CD4-positive, alpha-beta T cell treated with Interferon gamma for 1 hour (primary cell): ENCODE measurements at regions not wholly inside any gene's neighbourhood (a gene's known extent, or its start where the extent isn't known, plus 50 kb on each side); places are given as distances from the start of the nearest gene placed in this dataset.

Experiments used
- DNase-seq: peaks from one replicate; pipeline ENCODE4 v3.0.0-alpha.2; 2020

GRCh38 chr2:215528555-215528954 is 92.7 kb upstream of the FN1 start:
- DNase-seq = no peak

- DNase-seq = no peak
Measured at GRCh38 chr2:215527736-215528135, 91.9 kb upstream of the FN1 start.

- DNase-seq = no peak
Measured at GRCh38 chr2:215526341-215526740, 90.5 kb upstream of the FN1 start.

DNA sequence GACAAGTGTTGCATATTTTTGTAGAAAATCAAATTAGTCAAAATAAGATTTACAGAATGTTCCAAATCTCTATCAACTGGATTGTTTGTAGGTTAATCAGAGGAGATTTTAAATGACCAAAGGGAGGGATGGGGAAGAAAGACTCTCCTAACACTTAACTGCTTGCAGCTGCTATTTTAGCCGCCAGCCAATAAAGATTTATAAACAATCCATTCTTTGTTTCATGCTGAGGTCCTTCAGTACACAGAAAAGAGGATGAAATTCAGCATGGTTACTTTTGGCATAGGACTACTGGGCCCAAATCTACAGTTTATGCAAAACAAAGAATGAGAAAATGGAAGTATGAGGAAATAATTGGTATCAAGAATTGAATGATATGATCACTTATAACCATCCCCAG is 86.4 kb upstream of the FN1 start:
- no peak for DNase-seq

DNA sequence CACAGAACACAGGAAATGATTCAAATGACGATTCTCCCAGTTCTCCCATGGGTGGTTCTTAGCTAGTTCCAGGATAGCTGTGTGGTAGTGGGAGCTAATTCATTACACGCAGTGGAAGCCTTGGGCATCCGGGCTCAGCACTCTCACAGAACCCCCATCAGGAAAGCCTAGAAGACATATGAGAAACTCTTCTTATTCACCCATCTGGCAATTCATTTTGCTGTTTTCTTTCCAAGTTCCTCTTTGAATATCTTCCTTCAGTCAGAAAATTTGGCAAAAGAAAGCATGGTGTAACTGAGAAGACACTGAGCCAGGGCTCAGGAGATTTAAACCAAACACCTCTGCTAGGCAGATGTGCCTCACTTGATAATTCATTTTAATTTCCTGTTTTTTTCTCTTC is 85.2 kb upstream of the FN1 start:
- no peak for DNase-seq

- DNase-seq = no peak
Measured at GRCh38 chr2:215517391-215517790, 81.5 kb upstream of the FN1 start.

- no peak for DNase-seq
Measured at GRCh38 chr2:215514516-215514915, 78.6 kb upstream of the FN1 start.

GRCh38 chr2:215511454-215512346 is 75.8 kb upstream of the FN1 start:
- DNase-seq = no peak

DNA sequence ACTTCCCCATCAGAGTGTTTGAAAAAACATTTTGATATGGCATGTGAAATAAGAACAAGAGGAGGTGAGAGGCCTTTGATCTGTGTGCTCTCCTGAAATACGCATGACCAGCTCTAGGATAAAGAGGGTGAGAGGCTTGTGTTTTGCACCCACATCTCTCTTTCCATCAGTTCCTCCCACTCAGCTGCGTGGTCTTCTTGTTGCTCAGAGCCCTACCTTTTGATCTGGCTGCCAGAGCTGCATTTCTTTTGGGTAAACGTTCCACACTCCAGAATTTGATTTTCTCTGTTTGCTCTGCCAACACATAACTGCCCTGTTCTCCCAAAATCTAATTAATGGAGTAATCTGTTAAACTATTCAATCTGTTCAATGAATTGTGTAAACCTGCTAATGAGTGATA is 72.0 kb upstream of the FN1 start:
- no peak for DNase-seq

GRCh38 chr2:215507136-215507535 is 71.3 kb upstream of the FN1 start:
- no peak for DNase-seq

- DNase-seq = no peak
Measured at GRCh38 chr2:215506604-215506990, 70.7 kb upstream of the FN1 start.

GRCh38 chr2:215505044-215505786 is 69.3 kb upstream of the FN1 start:
- no peak for DNase-seq

DNA sequence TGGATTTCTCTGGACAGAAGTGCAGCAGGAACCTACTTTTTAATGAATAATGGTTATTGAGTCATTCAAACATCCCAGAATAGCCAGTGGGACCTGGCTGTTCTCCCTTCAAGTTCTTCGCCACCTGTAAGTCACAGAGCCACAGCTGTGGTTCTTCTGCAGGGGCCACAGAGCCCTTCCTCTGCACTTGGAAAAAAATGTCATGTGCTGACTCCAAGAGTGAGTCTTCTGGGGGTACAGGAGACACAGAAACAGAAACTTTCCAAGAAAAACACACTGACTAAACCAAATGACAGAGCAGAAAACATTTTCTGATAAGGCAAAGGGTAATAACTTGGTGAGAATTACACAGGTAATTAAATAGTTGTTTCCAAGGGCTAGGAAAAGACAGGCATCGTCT is 68.7 kb upstream of the FN1 start:
- DNase-seq = no peak

DNA sequence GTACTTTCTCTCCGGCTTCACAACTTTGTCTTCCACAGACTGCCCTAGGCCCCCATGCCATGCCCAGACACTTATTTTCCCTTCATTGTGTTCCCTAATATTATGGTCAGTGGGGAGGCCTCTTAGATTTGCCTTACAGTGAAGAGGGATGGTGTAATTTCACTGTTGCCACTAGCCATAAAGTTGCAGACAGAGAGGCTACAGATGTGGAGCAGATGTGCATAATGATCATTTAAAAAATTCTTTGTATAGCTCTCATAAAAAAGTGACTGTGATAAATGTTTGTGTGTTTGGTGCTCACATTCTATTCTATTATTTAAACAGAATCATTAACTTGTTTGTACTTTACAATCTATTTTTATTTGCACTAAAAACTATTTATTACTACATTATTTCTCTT is 67.5 kb upstream of the FN1 start:
- DNase-seq = no peak

DNA sequence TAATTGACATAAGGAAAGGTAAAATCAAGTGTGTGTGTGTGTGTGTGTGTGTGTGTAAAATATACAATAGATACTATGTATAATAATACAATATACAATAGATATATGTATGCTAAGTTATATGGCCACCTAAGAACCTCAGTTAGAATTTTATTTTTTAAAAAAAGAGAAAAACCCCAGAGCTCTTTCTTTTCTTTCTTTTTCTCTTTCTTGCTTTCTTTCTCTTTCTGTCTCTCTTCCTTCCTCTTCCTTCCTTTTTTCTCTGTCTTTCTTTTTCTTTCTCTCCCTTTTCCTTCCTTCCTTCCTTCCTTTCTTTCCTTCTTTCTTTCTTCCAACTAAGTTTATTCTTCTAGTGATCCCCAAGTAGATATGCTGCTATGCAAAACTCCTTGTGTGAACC is 64.6 kb upstream of the FN1 start:
- DNase-seq = no peak

- DNase-seq = no peak
Measured at GRCh38 chr2:215499331-215499730, 63.5 kb upstream of the FN1 start.

DNA sequence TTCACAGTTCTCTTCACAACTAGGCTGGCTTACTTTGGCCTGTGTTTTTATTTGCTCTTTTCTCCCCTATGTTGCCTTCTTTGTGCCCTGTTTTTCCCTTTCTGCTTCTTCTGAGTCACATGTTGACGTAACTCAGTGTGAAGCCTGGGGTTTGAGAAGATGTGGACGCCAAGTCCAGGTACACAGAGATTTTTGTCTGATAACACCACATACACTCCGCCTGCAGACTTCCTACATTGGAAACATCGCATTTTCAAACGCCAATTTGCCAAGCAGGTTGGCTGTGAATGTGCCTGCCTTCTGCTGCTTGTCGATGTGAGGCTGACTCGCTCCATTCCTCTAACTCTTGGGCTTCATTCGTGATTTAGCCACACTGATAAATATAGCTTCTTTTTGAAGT is 62.6 kb upstream of the FN1 start:
- DNase-seq = no peak

- DNase-seq = no peak
Measured at GRCh38 chr2:215493376-215493775, 57.5 kb upstream of the FN1 start.

DNA sequence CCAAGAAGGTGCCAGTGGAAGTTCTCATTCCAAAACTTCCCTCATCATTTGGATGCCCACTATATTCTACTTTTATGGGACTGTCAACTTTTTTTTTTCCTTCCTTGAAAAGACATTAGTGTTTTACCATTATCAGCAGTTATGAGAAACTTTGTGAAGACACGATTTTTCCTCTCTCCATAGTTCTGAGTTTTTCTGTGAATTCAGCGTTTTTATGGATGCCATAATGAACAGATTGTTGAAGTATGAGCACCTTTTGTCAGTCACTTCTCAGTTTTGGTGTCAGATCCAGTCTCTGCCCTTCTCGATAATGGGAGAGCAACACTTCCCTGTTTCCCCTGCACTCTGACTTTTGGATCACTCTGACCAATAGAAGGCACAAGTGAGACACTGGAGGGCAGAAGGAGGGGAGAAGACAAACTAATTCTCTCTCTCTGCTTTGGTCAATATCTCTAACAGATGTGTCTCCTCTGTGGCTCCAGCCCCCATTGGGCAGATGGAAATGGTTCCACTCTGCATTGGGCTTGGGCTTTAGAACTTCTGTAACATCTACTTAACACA is 53.5 kb upstream of the FN1 start:
- DNase-seq = no peak

- no peak for DNase-seq
Measured at GRCh38 chr2:215487002-215487372, 51.1 kb upstream of the FN1 start.

GRCh38 chr2:215486291-215487001 is 50.6 kb upstream of the FN1 start:
- DNase-seq = no peak
